Ascending aorta (tissue), 2 donors: ENCODE measurements at regions not wholly inside any gene's neighbourhood (a gene's known extent, or its start where the extent isn't known, plus 50 kb on each side); places are given as distances from the start of the nearest gene placed in this dataset.

ENCODE experiments used
- DNase-seq, 2 donors: peaks; one replicate each; pipeline ENCODE4 v3.0.0-alpha.2; 2019; ENCODE audit warnings: low spot score in 2 of 2
- H3K27ac ChIP-seq, 2 donors: fragments of 200-600 bp; sonication (generic); one replicate each; pipeline ENCODE4 v1.5.1; 2016 to 2017; ENCODE audit warnings: mild to moderate bottlenecking in 1 of 2
- H3K27me3 ChIP-seq: fragments of 200-600 bp; sonication (generic); one replicate; pipeline ENCODE4 v1.5.1; 2017
- H3K36me3 ChIP-seq, 2 donors: fragments of 200-600 bp; sonication (generic); one replicate each; pipeline ENCODE4 v1.5.1; 2016
- H3K4me1 ChIP-seq, 2 donors: fragments of 200-600 bp; sonication (generic); one replicate each; pipeline ENCODE4 v1.5.1; 2016 to 2017; ENCODE audit warnings: mild to moderate bottlenecking in 1 of 2
- H3K4me3 ChIP-seq, 2 donors: fragments of 200-600 bp; sonication (generic); one replicate each; pipeline ENCODE4 v1.5.1; 2016 to 2017; ENCODE audit warnings: mild to moderate bottlenecking in 1 of 2
- H3K9me3 ChIP-seq, 2 donors: fragments of 200-600 bp; sonication (generic); one replicate each; pipeline ENCODE4 v1.5.1; 2016
- intact Hi-C: fragments of 100-400 bp; cut with DNase I; formaldehyde crosslinking; loops from one replicate; pipeline ENCODE4 v1.15.1; 2023
- TF ChIP-seq, protein P1 (sequence below), 3 experiments: fragments of 200-600 bp in 2 of 3; fragments of 450-650 bp in 1 of 3; sonication (generic) in 2 of 3; IDR thresholded peaks; one replicate each; pipeline ENCODE4 v1.5.1; 2016 to 2019; ENCODE audit warnings: antibody characterized with exemption in 3 of 3, mild to moderate bottlenecking in 1 of 3, moderate library complexity in 1 of 3

DNA sequence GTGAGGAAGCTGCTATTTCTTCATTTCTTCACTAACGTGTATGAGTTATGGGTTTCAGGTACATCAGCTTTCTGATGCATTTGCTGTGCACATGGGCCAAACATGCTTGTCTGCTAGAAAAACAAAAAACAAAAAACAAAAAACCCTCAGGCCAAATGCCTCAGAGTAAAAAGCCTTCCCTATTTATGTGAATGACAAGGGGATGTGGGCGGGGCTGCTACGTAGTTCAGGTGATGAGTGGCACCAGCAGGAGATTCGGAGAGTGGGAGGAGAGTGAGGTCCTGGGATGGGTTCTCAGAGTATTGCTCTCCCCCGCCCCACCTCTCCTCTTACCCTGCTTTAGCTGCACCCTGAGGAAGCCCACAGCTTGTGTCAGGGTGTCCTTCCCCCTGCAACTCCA, 596.8 kb upstream of the JAG1 start:
- peaks cover 0 to 20% of the 10 kb centered on the region in 2 donors for H3K4me1 ChIP-seq
- no peak for DNase-seq
- H3K9me3 ChIP-seq: no peaks in the 10 kb centered on the region
- intact Hi-C loops: loop anchor here (10.0 kb wide), 1 partner anchor 516 kb away; no protein-coding TSS in a partner anchor
- H3K4me3 ChIP-seq: no peak overlapping the region
- no peak overlapping the region for H3K27ac ChIP-seq
- TF ChIP-seq, protein P1, sequence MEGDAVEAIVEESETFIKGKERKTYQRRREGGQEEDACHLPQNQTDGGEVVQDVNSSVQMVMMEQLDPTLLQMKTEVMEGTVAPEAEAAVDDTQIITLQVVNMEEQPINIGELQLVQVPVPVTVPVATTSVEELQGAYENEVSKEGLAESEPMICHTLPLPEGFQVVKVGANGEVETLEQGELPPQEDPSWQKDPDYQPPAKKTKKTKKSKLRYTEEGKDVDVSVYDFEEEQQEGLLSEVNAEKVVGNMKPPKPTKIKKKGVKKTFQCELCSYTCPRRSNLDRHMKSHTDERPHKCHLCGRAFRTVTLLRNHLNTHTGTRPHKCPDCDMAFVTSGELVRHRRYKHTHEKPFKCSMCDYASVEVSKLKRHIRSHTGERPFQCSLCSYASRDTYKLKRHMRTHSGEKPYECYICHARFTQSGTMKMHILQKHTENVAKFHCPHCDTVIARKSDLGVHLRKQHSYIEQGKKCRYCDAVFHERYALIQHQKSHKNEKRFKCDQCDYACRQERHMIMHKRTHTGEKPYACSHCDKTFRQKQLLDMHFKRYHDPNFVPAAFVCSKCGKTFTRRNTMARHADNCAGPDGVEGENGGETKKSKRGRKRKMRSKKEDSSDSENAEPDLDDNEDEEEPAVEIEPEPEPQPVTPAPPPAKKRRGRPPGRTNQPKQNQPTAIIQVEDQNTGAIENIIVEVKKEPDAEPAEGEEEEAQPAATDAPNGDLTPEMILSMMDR (IDR thresholded peaks at IDR 0.05): no peak
- no peaks in the 10 kb centered on the region for H3K27me3 ChIP-seq
- no peaks in the 10 kb centered on the region for H3K36me3 ChIP-seq

DNA sequence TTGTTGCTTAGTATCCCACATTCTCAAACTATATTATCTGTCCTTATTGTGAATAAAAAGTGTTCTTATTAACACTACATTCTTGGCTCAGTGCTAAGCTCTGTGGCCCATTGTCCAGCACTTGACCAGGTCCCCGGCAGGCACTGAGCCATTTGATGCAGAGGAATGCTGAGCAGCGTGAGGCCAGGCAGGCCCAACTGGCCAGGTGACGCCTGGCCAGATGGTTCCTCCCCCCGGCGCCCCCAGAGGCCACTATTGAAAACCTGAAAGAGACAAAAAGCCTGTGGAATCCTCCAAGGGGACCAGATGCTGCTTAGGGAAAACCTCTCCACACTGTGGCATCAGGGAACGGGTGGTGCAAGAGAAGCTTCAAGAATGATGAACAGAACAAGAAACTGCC, 597.5 kb upstream of the JAG1 start:
- H3K27me3 ChIP-seq: no peaks in the 10 kb centered on the region
- H3K36me3 ChIP-seq: no peaks in the 10 kb centered on the region
- H3K27ac ChIP-seq: no peak overlapping the region
- TF ChIP-seq, protein P1 (IDR thresholded peaks at IDR 0.05): no peak
- no peak for DNase-seq
- intact Hi-C loops: loop anchor here (10.0 kb wide), 1 partner anchor 517 kb away; no protein-coding TSS in a partner anchor
- peaks cover 0 to 20% of the 10 kb centered on the region in 2 donors for H3K4me1 ChIP-seq
- no peaks in the 10 kb centered on the region for H3K9me3 ChIP-seq
- H3K4me3 ChIP-seq: no peak overlapping the region

DNA sequence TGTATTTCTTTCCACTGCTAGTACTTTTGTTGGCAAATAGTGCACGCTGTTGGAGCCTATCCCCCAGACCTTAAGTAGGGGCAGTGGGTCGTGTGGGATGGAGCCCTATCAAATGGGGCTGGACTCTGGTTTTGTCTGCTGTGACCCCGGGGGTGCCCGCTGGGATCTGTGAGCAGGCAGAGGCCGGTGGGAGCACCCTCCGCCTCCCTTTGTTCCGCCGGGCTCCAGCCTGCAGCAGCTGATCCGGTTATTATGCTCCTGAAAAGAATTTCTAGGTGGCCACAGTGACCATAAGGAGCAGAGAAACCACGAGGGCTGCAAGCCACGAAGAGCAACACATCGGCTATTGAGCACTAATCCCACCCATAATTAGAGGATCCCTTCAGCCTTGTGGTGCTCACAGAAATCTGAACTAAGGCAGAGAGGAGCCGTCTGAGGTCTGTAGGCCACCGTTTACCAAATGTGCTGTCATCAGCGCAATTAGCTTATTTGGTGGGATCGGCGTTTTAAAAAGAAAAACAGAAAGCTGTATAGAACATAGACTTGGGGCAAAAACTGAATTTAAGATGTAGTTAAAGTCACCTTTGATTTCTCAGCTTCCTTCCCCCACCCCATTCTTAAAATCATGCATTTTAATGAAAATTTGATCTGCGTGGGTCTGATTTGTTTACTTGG, 598.3 kb upstream of the JAG1 start:
- TF ChIP-seq, protein P1 (IDR thresholded peaks at IDR 0.05): no peak
- Histone ChIP-seq H3K4me3 (no peak overlapping the region), H3K27ac (no peak overlapping the region), H3K36me3 (no peaks in the 10 kb centered on the region), H3K4me1 (peaks cover 0 to 16% of the 10 kb centered on the region in 2 donors), H3K27me3 (no peaks in the 10 kb centered on the region), H3K9me3 (no peaks in the 10 kb centered on the region)
- no peak for DNase-seq
- intact Hi-C loops: loop anchor here (1.0 to 10.0 kb wide), 2 partner anchors 517 to 719 kb away; no protein-coding TSS in a partner anchor

DNA sequence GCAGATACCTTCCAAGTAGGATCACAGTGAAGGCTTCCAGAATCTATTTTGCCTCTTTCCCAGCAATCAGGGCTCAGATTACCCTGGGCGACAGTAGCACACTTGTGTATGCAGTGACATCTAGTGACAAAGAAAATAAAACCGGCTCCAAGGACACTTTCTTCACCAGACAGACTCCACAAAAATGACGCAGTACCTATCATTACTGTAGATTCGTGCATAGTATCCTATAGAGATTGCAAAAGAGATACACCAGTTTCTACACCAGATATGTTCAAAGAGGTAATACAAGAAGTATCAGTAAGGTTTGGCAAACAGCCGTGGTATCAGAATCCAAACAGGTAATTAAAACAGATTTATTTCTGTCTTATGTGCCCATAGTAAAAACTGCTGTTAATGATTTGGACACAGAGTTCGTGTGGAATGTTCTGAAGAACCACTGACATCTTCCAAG, 600.4 kb upstream of the JAG1 start:
- intact Hi-C loops: loop anchor here (2.0 to 10.0 kb wide), 4 partner anchors 519 to 839 kb away; partner anchors contain the start of genes MKKS and SLX4IP
- Histone ChIP-seq H3K4me1 (peaks cover 0 to 3% of the 10 kb centered on the region in 2 donors), H3K27me3 (no peaks in the 10 kb centered on the region), H3K9me3 (no peaks in the 10 kb centered on the region), H3K36me3 (no peaks in the 10 kb centered on the region), H3K27ac (no peak overlapping the region), H3K4me3 (no peak overlapping the region)
- TF ChIP-seq, protein P1 (IDR thresholded peaks at IDR 0.05): peak; percentile 58 to 77 (median 58)
- peak in 1 of 2 donors; percentile 69 for DNase-seq

DNA sequence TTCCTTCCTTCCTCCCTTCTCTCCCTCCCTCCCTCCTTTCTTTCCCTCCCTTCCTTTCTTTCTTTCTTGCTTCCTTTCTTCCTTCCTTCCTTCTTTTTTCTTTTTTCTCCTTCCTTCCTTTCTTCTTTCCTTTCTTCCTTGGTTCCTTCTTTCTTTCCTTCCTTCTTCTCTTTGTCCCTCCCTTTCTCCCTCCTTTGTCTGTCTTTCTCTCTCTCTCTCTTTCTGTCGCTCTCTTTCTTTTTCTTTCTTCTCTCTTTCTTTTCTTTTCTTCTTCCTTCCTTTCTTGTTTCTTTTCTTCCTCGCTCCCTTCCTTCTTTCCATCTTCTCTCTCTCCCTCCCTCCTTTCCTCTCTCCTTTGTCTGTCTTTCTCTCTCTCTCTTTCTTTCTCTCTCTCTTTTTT, 601.9 kb upstream of the JAG1 start:
- Histone ChIP-seq H3K4me3 (no peak overlapping the region), H3K9me3 (no peaks in the 10 kb centered on the region), H3K27me3 (no peaks in the 10 kb centered on the region), H3K27ac (no peak overlapping the region), H3K4me1 (peaks cover 0 to 3% of the 10 kb centered on the region in 2 donors), H3K36me3 (no peaks in the 10 kb centered on the region)
- TF ChIP-seq, protein P1 (IDR thresholded peaks at IDR 0.05): no peak
- intact Hi-C loops: loop anchor here (2.0 to 10.0 kb wide), 4 partner anchors 521 to 841 kb away; partner anchors contain the start of genes MKKS and SLX4IP
- DNase-seq: no peak
